HG03025 (cell line): ENCODE measurements at regions not wholly inside any gene's neighbourhood (a gene's known extent, or its start where the extent isn't known, plus 50 kb on each side); places are given as distances from the start of the nearest gene placed in this dataset.

Experiments used
- ATAC-seq: cut with Tn5 transposase; IDR thresholded peaks from one replicate; pipeline ENCODE4 v1.9.1; 2021; ENCODE audit warnings: mild to moderate bottlenecking, moderate library complexity; ENCODE audit not compliant: unreplicated experiment, low FRiP score

DNA sequence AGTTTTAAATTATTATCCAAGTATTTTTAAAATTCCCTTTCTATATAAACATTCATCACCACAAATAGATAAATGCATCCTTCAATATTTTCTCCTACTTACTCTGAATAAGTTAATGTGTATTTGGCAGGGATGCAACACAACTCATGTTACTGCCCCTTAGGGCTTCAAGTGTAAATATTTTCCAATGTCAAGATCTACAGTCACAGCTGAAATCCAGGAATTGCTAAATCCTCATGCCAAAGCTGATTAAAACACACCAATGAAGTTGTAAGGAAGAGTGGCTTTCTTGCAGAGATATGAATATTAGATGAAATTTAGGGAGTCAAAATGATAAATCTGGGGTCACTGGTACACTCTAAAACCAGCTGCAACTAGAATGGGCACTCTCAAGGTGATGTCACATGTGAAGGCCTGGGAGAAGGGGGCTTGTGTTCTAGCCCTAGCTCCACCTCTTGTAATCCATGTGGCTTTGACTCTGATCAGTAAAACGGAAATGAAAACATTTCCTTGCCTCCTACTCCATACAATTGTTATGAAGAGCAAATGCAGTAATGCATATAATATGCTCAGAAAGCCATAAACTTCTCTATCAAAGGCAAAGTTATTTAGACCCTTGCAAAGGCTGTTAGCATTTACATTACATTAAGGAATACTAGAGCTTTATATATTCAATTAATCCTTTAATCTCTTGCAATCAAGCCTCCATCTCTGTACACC, 228.1 kb upstream of the NFE2L3 start:
- ATAC-seq, result no peak

DNA sequence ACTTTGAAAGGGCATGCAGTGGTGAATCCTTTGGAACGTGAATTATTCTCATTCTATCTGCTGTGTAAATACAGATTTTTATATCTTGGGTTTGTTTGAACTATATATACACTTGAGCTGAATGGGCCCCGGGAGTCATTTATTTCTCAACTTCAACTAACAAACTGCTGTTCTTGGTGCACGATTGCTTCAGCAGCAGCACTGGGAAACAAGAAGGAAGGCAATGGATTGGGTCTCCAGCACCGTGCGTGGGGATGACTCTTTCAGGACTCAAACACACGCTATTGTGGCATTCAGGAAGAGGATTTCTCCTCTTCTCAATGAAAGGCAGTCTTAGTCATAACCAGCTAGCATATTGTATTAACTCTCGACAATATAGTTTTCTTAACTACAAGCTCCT, 226.0 kb upstream of the NFE2L3 start:
- no peak for ATAC-seq

DNA sequence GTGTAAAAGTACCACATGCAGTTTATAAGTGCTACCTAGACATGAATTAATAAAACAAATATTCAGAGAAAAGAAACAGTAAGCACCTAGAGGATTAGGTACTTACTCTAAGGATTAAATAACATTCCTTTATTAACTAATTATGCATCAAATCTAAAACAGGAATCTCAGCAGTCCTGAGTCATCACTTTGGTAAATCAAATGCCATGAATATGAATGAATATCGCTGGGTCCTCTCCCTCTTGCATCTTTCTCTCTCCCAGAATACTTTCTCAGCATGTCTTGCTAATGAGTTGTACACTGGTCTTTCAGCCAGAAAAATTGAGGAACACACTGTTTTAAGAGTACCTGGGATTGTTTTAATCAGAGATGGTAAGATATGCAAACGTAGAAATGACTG, 225.5 kb upstream of the NFE2L3 start:
- no peak for ATAC-seq

DNA sequence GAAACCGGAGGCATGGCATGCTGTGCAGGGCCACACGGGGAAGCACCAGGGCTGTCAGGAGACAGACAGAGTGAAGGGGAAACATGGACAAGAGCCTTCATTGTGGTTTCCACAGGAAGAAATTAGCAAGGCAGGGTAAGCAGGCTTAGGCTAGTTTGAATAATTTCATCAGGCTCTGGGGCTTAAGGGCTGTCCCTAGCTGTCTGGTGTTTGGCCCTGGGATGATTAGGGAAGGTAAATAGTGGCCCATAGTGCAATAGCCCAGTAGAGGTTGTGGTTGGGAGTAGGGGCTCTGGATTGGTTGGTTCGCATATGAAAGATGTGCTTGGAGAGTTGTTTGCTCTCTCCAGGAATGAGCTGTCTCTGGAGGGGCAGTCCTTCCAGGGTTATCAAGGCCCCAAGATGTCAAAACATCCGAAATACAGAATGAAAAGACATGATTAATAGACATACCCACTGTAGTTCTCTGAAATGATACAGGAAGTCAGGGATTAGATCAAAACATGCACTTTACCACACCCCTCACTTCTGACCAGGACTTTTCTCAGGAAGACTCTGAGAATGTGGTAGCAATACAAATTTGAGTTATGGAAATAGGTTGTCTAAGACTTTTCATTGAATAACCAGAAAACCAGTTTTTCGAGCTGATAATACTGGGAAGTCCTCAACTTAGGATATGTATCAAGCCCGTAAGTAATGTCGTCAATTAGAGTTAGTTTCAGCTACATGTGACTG, 224.9 kb upstream of the NFE2L3 start:
- ATAC-seq, result no peak

DNA sequence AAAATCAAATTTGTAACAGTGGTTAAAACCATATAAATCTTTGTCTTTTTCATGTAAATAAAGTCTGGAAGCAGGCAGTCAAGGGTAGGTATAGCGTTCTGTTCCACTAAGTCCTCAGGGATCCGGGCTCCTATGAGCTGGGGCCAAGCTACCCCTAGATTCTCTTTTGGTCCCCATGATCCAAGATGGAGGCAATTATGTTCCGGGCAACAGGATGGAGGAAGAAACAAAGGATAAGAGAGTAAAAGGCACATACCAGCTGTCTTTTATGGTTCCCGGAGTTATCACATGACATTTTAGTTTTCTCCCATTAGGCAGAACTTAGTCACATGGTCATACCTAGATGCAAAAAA, 224.4 kb upstream of the NFE2L3 start:
- no peak for ATAC-seq

DNA sequence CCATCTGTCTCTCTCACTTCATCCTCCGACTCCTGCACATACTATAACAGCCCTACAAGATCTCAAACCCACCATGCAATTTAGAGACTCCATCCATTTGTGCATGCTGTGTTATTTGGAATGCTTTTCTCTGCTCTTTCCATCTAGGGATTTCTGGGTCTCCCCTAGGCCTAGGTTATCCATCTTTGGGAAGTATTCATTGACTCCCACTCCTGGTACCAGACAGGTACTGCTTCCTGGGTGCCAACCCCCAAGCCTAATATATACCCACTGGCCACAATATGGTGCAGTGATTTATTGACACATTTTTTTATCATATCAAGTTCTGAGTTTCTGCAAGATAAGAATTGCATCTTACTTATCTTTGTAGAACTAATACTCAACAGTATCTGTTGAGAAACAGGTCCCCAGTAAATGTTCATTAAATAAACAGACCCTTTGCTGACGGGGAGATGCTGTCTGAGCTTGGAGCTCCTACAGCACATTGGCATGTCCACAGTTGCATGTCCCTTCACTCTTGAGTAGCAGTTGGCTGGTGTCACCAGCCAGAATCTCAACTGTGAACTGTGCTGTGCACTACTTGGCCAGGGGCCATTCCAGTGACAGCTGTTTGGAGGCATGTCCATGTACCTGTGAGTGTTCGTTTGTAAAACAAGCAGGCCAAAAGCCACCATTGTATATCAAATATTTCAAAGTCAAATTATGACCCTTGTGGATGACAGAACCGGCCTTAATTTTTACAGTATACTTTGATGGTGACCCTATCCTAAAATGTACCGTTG, 223.3 kb upstream of the NFE2L3 start:
- no peak for ATAC-seq

DNA sequence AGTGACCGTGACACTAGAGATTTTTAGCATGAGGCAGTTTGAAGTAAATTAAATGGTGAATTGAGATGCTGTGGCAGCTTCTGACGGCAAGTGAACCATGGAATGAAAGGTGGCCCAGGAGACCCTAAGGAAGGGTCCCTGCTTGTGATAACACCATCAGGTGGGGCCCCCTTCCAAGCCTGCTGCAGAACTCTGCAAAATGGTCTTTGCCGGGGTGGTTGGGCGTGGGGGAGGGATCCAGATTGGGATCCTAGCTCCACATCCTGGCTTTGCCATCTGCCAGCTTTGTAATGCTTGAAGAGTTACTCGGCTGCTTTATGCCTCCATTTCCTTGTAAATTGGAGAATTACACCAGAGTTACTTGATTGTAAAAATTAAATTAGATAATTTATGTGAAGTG, 222.6 kb upstream of the NFE2L3 start:
- ATAC-seq, result no peak

DNA sequence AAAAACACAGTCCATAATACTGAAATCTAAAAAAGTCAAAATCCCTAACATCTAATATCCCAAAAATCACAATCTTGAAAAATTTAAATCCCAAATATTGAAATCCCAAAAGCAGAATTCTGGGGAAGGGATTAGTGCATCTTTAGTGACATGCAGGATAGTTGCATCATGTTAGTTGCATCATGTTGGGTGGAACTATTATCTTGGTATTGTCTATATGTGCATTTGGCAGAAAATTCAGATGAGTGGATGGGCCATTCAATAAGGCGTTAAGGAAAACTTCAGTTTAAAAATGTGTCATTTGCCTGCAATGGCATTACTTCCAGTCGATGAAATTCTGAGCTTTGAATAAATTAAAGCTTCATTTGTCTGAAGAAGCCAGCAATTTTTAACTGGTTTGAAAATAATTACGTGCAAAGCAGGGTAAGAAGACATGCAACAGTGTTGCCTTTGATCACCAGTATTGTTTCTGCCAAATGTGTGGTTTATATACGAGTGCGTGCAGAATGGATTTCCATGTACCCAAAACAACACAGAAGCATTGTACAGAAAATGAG, 221.4 kb upstream of the NFE2L3 start:
- ATAC-seq, result no peak

DNA sequence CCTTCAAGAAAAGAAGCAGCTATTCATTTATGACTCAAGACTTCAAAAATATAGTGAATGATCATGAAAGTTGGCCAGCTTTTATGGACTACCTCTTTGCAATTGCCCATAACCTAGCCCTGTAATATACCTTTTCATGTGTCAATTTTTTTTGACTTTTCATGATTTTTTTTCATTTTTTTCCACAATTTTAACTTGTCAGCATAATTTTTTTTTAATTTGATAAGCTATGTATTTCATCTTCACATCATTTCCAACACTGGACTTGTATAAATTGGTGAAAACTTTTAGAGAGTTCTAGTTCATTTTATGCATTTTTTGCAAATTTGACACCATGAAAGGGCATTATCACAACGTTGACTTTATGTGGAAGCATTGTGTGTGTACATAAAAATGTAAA, 220.8 kb upstream of the NFE2L3 start:
- no peak for ATAC-seq

DNA sequence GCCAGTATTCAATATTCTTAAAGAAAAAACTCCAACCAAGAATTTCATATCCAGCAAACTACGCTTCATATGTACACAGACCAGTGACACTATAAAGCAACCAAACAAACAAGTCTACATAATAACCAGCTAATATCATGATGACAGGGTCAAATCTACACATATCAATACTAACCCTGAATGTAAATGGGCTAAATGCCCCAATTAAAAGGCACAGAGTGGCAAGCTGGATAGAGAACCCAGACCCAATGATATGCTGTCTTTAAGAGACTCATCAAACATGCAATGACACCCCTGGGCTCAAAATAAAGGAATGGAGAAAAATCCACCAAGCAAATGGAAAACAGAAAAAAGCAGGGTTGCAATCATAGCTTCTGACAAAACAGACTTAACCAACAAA, 218.1 kb upstream of the NFE2L3 start:
- ATAC-seq, result no peak

DNA sequence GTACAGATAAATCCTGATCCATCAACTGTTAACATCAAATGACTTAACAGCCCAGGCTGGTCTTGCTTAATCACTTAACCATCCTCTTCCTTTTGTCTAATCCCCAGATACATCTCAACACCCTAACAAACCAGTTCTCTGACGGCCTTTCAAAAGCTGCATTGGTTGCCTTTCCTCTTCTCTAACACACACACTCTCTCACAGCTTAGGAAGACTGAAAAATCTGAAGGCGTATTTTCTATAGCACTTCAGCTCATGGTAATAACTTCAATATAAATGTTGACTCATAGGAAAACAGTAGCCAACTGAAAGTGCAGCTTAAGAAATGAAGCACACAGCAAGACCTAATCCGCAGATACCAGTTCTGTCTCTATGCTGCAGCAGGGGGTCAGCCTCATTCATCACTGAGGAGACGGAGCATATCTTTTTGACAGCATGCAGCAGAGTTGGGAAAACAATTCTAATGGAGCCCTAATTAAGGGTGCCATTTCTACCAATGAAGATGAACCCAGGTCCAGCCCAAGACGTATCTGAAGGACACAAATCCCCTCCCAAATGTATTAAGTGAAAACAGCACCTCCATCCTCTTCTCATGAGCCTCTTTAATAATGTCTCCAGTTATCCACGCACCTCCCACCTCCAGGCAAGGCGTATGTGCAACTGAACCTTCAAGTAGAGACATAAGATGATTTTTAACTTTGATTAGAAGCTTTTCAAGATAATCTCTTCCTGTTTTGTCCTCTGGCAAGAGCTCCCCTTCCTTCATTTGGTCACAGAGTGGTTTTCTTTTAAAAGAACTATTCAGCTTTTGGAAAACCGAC, 211.7 kb upstream of the NFE2L3 start:
- no peak for ATAC-seq

DNA sequence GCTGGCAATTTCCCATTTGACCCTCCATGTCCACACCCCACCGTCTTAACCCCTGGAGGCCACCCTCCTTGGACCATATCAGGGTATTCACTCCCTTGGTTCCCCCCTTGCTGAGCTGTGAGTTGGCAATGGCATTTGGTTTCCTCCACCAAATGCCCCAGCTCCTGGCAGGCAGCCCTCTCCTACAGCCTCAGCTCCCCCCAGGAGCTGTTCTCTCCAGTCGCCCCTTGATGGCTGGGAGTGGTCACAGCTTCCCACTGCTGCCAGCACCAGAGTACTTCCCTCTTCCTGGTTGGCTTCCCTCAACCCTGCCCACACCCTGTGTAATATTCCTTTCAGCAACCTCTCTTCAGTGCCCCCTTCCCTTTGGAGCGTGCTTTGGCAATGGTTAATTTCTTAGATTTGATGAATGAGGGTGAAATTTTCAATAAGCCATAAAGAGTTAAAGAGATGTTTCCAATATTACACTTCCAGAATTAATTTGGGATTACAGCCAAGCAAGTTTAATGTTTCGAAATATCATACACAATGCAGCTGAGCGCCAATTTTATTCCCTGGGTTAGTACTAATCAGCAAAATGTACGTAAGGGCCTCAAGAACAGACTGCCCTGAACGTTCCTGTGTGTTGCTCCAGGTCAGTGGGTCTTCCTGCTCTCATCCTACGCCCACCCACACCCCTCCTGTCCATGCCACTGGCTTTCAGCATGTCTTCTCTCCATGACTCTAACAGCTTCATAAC, 207.1 kb upstream of the NFE2L3 start:
- no peak for ATAC-seq

DNA sequence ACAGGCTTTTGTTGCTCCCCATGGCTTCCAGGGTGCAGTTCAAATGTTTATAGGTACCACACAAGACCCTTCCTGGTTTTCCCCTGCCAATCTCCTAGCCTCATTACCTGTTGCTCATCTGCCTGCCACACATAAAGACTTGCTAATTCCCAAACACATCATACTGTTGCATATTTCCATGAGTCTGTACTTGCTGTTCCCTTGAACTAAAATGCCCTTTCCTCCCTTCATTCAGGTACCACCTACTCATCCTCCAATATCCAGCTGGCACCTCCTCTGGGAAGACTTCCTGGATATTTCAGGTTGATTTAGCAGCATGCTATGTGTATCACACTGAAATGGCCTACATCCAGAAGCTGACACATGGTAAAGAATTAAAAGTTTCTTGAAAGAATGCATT, 206.4 kb upstream of the NFE2L3 start:
- no peak for ATAC-seq

DNA sequence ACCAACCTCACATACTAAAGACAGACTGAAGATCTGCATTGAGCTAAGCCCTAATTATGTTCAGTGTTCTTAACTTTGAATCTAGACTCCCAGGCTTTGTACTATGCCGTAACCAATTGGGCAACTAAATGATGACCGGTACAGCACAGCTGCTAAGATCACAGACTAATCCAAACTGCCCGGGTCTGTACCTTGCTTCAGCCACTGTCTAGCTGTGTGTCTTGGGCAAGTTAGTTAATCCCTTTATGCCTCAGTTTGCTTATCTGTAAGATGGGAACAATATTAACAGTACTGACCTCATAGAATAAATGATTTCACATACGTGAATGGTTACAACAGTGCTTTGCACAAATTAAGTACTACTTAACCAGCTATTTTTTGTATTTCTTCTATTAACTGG, 205.8 kb upstream of the NFE2L3 start:
- ATAC-seq, result no peak

DNA sequence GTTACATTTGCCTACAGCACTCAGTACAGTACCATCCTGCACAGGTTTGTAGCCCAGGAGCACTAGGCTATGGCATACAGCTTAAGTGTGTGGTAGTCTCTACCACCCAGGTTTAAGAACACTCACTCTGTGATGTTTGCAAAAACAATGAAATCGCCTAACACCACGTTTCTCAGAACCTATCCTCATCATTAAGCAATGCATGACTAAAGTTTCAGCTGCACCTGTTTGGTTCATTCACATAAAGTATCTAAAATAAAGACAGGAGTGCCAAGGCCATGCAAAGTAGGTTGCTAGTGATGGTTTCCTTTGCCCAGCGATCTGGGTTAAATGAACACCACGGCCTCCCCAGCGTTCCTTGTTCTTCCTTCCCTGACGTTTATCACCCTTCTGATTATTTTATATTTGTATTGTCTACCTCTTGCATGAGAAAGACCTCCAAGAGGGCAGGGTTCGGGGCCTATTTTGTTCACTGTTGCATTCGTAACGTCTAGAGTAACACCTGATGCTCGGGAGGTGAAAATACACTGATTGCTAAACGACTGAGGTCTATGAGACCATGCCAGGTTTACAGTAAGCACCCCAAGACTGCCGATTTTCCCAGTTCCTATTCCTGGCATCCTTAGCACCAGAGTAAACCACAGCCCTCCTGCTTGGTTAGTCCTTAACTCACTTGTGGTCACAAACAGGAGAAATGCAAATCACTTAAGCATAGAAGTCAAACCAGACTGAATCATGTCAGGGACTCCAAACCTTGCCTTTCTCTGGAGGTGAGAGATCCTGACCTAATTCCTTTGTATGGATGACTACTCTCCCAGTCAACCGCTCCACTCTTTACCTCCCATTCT, 204.1 kb upstream of the NFE2L3 start:
- ATAC-seq, result no peak

DNA sequence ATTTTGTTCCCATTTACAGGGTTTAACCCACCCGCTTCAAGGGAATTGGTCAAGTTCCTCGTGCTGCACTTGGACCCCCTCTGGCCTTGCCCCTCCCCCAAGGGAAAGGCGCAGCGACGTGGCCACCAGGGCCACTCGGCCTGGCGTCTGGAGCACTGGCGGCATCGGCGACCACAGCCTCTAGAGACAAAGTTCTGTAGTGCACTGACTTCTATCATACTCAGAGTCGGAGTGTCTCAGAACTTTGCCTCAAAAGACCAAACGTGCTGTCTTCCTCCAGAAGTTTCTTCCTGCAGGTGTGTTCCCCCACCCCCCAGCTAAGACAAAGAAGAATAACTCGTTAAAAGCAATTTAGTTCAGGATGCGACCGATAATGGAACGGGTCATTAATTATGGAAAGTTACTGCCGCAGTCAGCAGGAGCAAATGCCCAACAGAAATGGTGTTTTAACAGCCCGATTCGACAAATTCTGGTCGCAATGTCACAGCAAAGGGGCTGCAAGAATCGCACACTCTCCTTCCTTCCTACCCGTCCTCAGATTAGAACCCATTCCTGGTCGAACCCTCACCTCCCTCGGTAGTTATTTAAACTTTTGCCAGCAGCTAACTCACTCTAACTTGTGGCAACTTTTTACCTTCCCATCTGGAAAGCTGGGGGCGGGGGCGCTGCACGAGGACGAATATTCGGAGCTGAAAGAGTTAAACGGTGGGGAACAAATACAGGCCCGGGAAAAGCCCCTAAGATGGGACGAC, 202.1 kb upstream of the NFE2L3 start:
- no peak for ATAC-seq

DNA sequence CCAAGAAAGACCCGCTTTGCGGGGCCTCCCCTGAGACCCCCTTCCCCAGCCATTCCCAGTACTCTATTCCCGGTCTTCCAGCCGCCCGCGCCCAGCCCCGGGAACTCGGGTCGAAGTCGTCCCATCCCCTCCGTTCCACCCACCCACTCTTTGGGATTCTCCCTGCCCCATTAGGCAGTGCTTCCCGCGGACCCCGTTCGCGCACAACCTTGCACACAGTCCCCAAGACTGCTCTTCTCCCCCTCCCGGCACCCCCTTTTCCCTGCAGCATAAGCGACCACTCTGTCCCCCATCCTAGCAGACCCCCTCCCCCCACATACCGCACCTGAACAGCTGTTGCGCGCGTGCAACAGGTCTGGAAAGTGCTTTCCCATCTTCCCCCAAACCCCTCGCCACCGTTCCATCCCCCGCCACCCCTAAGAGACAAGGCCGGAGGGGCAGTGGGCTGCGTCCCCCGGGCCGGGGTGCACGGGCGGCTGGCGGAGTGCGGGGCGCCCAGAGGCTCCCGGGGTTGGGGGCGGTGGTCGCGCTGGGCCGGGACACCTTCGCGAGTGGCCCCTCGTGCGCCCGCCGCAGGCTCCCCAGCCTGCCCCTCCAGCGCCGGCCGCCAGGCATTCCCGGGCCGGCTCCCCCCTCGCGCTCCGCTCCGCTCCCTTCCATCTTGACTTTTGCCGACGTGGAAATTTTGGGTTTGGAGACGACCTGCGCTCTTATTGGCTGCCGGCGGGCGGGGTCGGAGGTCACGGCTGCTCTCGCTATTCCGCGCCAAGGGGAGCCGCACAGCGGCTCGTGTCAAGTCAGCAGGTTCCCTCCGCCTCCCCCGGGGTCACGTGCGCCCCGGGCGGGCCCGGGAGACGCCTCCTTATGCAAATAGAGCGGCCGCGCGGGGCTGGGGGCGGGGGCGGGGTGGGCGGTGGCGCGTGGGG, 201.2 kb upstream of the NFE2L3 start:
- ATAC-seq, result peak; percentile 74
